GM12878 (cell line): ENCODE measurements at regions not wholly inside any gene's neighbourhood (a gene's known extent, or its start where the extent isn't known, plus 50 kb on each side); places are given as distances from the start of the nearest gene placed in this dataset.

Experiments
- ATAC-seq: fragments of 200-7000 bp; cut with Tn5 transposase; 3 replicates; pipeline ENCODE4 v1.9.1; 2020; ENCODE audit warnings: mild to moderate bottlenecking, moderate library complexity
- BruUV-seq: library from RNA; stranded (reverse); fragments of 400-500 nt; replicated peaks from 2 replicates; lab custom pipeline; 2021; lab: Mats Ljungman, UMichigan
- CTCF ChIA-PET: fragments of 300-600 bp; sonication (Branson Sonifier 250); formaldehyde crosslinking; extraction: SDS; loops from one replicate; lab custom pipeline; 2021; ENCODE audit warnings: inconsistent platforms; lab: Yijun Ruan, JAX
- POLR2A ChIA-PET: fragments of 350-600 bp; formaldehyde crosslinking; extraction: SDS; loops from one replicate; lab custom pipeline; 2021; ENCODE audit warnings: inconsistent platforms; lab: Charles Lee
- RAD21 ChIA-PET: fragments of 300-600 bp; sonication (Branson Sonifier 250); formaldehyde crosslinking; loops from one replicate; lab custom pipeline; 2023; ENCODE audit warnings: antibody characterized with exemption; ENCODE audit not compliant: unreplicated experiment; lab: Charles Lee
- SMC1A ChIA-PET: fragments of 300-600 bp; sonication (Branson Sonifier 250); formaldehyde crosslinking; loops from one replicate; lab custom pipeline; 2023; ENCODE audit not compliant: unreplicated experiment, uncharacterized antibody; lab: Charles Lee
- DNase-seq: peaks from one replicate; pipeline ENCODE4 v3.0.0-alpha.2; 2011; ENCODE audit warnings: low read depth, low spot score
- FAIRE-seq: peaks from 3 replicates; lab custom pipeline; 2011; peaks lifted over from hg19 to GRCh38; lab: Jason Lieb, UNC
- H2AFZ ChIP-seq: 2 replicates; pipeline ENCODE4 v1.6.0; 2011; ENCODE audit warnings: low read depth, low read length, control low read depth; ENCODE audit not compliant: control insufficient read depth
- H3K27ac ChIP-seq: 2 replicates; pipeline ENCODE4 v1.5.1; 2011; ENCODE audit warnings: control low read depth; ENCODE audit not compliant: control insufficient read depth, insufficient read depth
- H3K27me3 ChIP-seq, 2 experiments: replicated peaks in 1 of 2; 2 replicates each; pipeline versions ENCODE4 v1.6.0 to v1.6.1; 2011; ENCODE audit warnings: low read length in 1 of 2; ENCODE audit not compliant: control insufficient read depth in 2 of 2, insufficient read depth in 2 of 2
- H3K36me3 ChIP-seq, 2 experiments: 2 replicates each; pipeline ENCODE4 v1.5.1; 2011; ENCODE audit warnings: low read length in 1 of 2; ENCODE audit not compliant: control insufficient read depth in 2 of 2, insufficient read depth in 2 of 2
- H3K4me1 ChIP-seq: 2 replicates; pipeline ENCODE4 v1.6.1; 2011; ENCODE audit warnings: mild to moderate bottlenecking, low read length, moderate library complexity, mixed read lengths; ENCODE audit not compliant: control insufficient read depth, insufficient read depth
- H3K4me2 ChIP-seq: 2 replicates; pipeline ENCODE4 v1.6.0; 2011; ENCODE audit warnings: control low read depth; ENCODE audit not compliant: control insufficient read depth, insufficient read depth
- H3K4me3 ChIP-seq: fragments of 200-600 bp; sonication (generic); 2 replicates; pipeline ENCODE4 v1.5.1; 2016
- H3K79me2 ChIP-seq: 2 replicates; pipeline ENCODE4 v1.6.0; 2011; ENCODE audit warnings: low read length; ENCODE audit not compliant: control insufficient read depth, insufficient read depth
- H3K9ac ChIP-seq: 2 replicates; pipeline ENCODE4 v1.8.0; 2011; ENCODE audit warnings: low read length, control low read depth, mixed read lengths; ENCODE audit not compliant: control insufficient read depth, insufficient read depth
- H3K9me3 ChIP-seq: replicated peaks from 3 replicates; pipeline ENCODE4 v1.5.1; 2011; ENCODE audit warnings: mild to moderate bottlenecking, low read length; ENCODE audit not compliant: control insufficient read depth, insufficient read depth
- H4K20me1 ChIP-seq: 2 replicates; pipeline ENCODE4 v1.6.0; 2011; ENCODE audit not compliant: control insufficient read depth, insufficient read depth
- CBX5 ChIP-seq: sonication (generic); IDR thresholded peaks from 2 replicates; pipeline ENCODE4 v1.6.1; 2016; ENCODE audit warnings: low read depth, moderate library complexity, mild to moderate bottlenecking, inconsistent platforms
- JUNB ChIP-seq: IDR thresholded peaks from 2 replicates; pipeline ENCODE4 v1.6.1; 2016; ENCODE audit warnings: antibody characterized with exemption, mild to moderate bottlenecking
- NFYA ChIP-seq: IDR thresholded peaks from 2 replicates; pipeline ENCODE4 v1.6.1; 2011; ENCODE audit warnings: low read depth, mild to moderate bottlenecking, low read length, improper control_type of control experiment, borderline replicate concordance
- NR2C2 ChIP-seq: IDR thresholded peaks from 2 replicates; pipeline ENCODE4 v1.6.1; 2011; ENCODE audit warnings: borderline replicate concordance, low read depth; ENCODE audit not compliant: control insufficient read depth, insufficient read length
- RFX5 ChIP-seq: IDR thresholded peaks from 2 replicates; pipeline ENCODE4 v1.6.1; 2011; ENCODE audit warnings: low read depth, low read length, improper control_type of control experiment
- SP1 ChIP-seq: IDR thresholded peaks from one replicate; pipeline ENCODE4 v1.6.1; 2011; ENCODE audit warnings: low read depth, low read length
- TARDBP ChIP-seq: IDR thresholded peaks from 2 replicates; pipeline ENCODE4 v1.6.1; 2016; ENCODE audit warnings: borderline replicate concordance
- ZNF592 ChIP-seq: fragments of 450-650 bp; IDR thresholded peaks from 2 replicates; pipeline ENCODE4 v1.6.1; 2017; ENCODE audit warnings: mild to moderate bottlenecking, moderate library complexity
- WGBS: methylation state at CpG from one replicate; pipeline ENCODE4 v1.1.6; 2016; ENCODE audit warnings: low lambda C conversion rate; ENCODE audit not compliant: insufficient replicate concordance, insufficient coverage; ENCODE audit errors: missing lambda C conversion rate; 5-methylcytosine and 5-hydroxymethylcytosine counted together
- in situ Hi-C: fragments of 300-500 bp; cut with MboI; formaldehyde crosslinking; loops from 9 replicates; pipeline ENCODE4 v1.14.3; 2018; ENCODE audit warnings: mixed read lengths
- intact Hi-C: fragments of 100-400 bp; cut with micrococcal nuclease; formaldehyde crosslinking; loops from one replicate; pipeline ENCODE4 v1.14.2; 2022; ENCODE audit not compliant: unreplicated experiment
- TF ChIP-seq, protein P1 (sequence below): fragments of 450-650 bp; IDR thresholded peaks from 2 replicates; pipeline ENCODE4 v1.6.1; 2017; ENCODE audit warnings: borderline replicate concordance
- TF ChIP-seq, protein P2 (sequence below): fragments of 450-650 bp; IDR thresholded peaks from 2 replicates; pipeline ENCODE4 v1.6.1; 2014; ENCODE audit warnings: mild to moderate bottlenecking

GRCh38 chr9:99505936-99506335 lies 283.9 kb downstream of the SEC61B start:
- intact Hi-C loops: no loop called here
- no TSS peak for BruUV-seq
- Histone ChIP-seq H3K79me2 (no peaks in the 10 kb centered on the region), H3K9me3 (no peaks in the 10 kb centered on the region), H2AFZ (no peak overlapping the region), H4K20me1 (no peaks in the 10 kb centered on the region), H3K4me3 (no peak overlapping the region), H3K36me3 (no peaks in the 10 kb centered on the region), H3K4me2 (no peak overlapping the region), H3K27ac (no peak overlapping the region), H3K9ac (no peak overlapping the region), H3K4me1 (no peaks in the 10 kb centered on the region), H3K27me3 (no peaks in the 10 kb centered on the region)
- 24% methylated on average over 4 of the region's 4 CpGs for WGBS
- in situ Hi-C loops: no loop called here
- DNase-seq (no peak), ATAC-seq (no peak), FAIRE-seq (no peak)
- SMC1A ChIA-PET: interaction anchor here (1.3 kb wide), 2 partner anchors 8 to 11 kb away, joined by 4 read pairs; no protein-coding TSS in a partner anchor
- RAD21 ChIA-PET: interaction anchor here (1.2 kb wide), 1 partner anchor 9 kb away, joined by 3 read pairs; no protein-coding TSS in a partner anchor
- CTCF ChIA-PET: interaction anchor here (0.6 to 1.2 kb wide), 2 partner anchors 9 to 209 kb away, joined by 3 read pairs; no protein-coding TSS in a partner anchor
- POLR2A ChIA-PET: interaction anchor here (1.0 kb wide), 1 partner anchor 8 kb away, joined by 3 read pairs; no protein-coding TSS in a partner anchor
- no peak for TF ChIP-seq SP1

GRCh38 chr9:99506747-99507348 lies 284.8 kb downstream of the SEC61B start:
- no peaks in the 10 kb centered on the region for H3K79me2 ChIP-seq
- no TSS peak for BruUV-seq
- ATAC-seq (no peak), DNase-seq (no peak), FAIRE-seq (no peak)
- in situ Hi-C loops: no loop called here
- H3K4me1 ChIP-seq: no peaks in the 10 kb centered on the region
- SMC1A ChIA-PET: interaction anchor here (0.7 to 1.3 kb wide), 3 partner anchors 10 to 62 kb away, joined by 3 to 4 read pairs (median 4); no protein-coding TSS in a partner anchor
- no peak overlapping the region for H3K4me3 ChIP-seq
- H2AFZ ChIP-seq: no peak overlapping the region
- H3K27ac ChIP-seq: no peak overlapping the region
- H3K36me3 ChIP-seq: no peaks in the 10 kb centered on the region
- H3K9ac ChIP-seq: no peak overlapping the region
- CTCF ChIA-PET: no interaction called here
- no peaks in the 10 kb centered on the region for H4K20me1 ChIP-seq
- intact Hi-C loops: no loop called here
- RAD21 ChIA-PET: no interaction called here
- no peak overlapping the region for H3K4me2 ChIP-seq
- 100% methylated on average over 1 of the region's 1 CpG for WGBS
- no peaks in the 10 kb centered on the region for H3K27me3 ChIP-seq
- POLR2A ChIA-PET: no interaction called here
- H3K9me3 ChIP-seq: no peaks in the 10 kb centered on the region
- TF ChIP-seq NR2C2: no peak
- TF ChIP-seq SP1: no peak
- TF ChIP-seq, protein P1, sequence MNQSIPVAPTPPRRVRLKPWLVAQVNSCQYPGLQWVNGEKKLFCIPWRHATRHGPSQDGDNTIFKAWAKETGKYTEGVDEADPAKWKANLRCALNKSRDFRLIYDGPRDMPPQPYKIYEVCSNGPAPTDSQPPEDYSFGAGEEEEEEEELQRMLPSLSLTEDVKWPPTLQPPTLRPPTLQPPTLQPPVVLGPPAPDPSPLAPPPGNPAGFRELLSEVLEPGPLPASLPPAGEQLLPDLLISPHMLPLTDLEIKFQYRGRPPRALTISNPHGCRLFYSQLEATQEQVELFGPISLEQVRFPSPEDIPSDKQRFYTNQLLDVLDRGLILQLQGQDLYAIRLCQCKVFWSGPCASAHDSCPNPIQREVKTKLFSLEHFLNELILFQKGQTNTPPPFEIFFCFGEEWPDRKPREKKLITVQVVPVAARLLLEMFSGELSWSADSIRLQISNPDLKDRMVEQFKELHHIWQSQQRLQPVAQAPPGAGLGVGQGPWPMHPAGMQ: no peak
- no peak for TF ChIP-seq NFYA
- TF ChIP-seq RFX5: no peak
- TF ChIP-seq, protein P2, sequence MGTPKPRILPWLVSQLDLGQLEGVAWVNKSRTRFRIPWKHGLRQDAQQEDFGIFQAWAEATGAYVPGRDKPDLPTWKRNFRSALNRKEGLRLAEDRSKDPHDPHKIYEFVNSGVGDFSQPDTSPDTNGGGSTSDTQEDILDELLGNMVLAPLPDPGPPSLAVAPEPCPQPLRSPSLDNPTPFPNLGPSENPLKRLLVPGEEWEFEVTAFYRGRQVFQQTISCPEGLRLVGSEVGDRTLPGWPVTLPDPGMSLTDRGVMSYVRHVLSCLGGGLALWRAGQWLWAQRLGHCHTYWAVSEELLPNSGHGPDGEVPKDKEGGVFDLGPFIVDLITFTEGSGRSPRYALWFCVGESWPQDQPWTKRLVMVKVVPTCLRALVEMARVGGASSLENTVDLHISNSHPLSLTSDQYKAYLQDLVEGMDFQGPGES: no peak
- no peak for TF ChIP-seq JUNB
- no peak for TF ChIP-seq CBX5
- no peak for TF ChIP-seq TARDBP
- no peak for TF ChIP-seq ZNF592
